Suppressor macrophage treated with lipopolysaccharide for 1 hour (primary cell): ENCODE measurements at regions not wholly inside any gene's neighbourhood (a gene's known extent, or its start where the extent isn't known, plus 50 kb on each side); places are given as distances from the start of the nearest gene placed in this dataset.
"Not testable (repeated sequence)": the region's sequence is repeated elsewhere in the genome, so short reads cannot be mapped to it uniquely, and the experiment has no call there.

Source experiments
- DNase-seq, 3 donors: peaks; one replicate each; pipeline ENCODE4 v3.0.0-alpha.2; 2020 to 2022

DNA sequence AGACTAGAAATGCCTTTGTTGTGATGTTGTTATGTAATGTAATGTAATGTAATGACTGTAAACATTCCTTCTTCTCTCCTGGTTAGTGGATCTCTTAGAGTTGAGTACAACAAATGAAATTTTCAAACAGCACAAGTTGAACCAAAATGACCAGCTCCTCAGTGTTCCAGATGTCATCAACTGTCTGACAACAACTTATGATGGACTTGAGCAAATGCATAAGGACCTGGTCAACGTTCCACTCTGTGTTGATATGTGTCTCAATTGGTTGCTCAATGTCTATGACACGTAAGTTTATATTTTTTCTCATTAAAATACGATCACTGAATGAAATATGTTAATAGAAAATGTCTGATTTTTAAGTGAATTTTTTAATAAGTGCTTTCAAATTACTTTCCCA is 496.7 kb downstream of the UTRN start:
- no peak for DNase-seq

GRCh38 chr6:144782634-144783033 is 497.5 kb downstream of the UTRN start:
- no peak for DNase-seq

- no peak for DNase-seq
These were observed 499.9 kb downstream of the UTRN start for GRCh38 chr6:144785056-144785455.

DNA sequence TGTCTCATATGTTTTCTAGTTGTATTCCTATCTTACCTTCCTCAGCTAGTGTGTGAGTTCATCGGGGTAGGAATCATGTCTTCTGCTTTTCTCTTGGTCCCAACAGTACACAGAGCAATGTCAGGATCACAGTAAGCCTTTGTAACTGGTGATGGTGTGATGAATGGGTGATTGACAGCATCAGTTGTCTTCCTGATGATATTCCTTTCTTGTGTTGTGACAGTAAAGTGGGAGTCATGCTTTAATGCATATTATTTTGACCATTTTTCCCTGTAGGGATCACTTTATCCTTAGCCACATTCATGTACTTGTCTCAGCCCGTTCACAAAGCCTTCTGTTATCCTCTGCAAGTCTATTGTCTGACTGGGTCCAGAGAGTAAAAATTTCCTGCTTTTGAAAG is 501.7 kb downstream of the UTRN start:
- DNase-seq, result no peak

DNA sequence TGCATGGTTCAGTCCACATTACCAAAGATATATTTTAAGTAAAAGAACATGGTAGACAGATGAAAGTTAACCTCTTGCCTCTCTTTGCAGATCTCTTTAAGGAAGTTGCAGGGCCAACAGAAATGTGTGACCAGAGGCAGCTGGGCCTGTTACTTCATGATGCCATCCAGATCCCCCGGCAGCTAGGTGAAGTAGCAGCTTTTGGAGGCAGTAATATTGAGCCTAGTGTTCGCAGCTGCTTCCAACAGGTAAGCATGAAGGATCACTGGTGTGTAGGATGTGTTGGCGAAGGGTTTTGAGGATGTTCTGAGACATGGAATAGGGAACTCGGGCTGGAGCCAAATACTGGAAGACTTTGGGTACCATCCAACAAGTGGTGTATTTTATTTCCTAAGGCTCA is 508.6 kb downstream of the UTRN start:
- DNase-seq, result no peak

DNA sequence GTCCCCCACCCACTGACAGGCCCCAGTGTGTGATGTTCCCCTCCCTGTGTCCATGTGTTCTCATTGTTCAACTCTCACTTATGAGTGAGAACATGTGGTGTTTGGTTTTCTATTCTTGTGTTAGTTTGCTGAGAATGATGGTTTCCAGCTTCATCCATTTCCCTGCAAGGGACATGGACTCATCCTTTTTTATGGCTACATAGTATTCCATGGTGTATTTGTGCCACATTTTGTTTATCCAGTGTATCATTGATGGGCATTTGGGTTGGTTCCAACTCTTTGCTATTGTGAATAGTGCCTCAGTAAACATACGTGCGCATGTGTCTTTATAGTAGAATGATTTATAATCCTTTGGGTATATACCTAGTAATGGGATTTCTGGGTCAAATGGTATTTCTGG is 509.9 kb downstream of the UTRN start:
- DNase-seq, result not testable (repeated sequence)

DNA sequence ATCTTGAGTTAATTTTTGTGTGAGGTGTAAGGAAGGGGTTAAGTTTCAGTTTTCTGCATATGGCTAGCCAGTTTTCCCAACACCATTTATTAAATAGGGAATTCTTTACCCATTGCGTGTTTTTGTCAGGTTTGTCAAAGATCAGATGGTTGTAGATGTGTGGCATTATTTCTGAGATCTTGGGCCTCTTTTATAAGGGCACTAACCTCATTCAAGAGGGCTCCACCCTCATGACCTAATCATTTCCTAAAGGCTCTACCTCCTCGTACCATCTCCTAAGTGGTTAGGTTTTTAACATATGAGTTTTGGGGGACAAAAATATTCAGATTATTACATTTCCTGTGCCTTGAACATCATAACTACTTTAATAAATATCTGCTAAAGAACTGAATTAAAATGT is 510.9 kb downstream of the UTRN start:
- no peak for DNase-seq

DNA sequence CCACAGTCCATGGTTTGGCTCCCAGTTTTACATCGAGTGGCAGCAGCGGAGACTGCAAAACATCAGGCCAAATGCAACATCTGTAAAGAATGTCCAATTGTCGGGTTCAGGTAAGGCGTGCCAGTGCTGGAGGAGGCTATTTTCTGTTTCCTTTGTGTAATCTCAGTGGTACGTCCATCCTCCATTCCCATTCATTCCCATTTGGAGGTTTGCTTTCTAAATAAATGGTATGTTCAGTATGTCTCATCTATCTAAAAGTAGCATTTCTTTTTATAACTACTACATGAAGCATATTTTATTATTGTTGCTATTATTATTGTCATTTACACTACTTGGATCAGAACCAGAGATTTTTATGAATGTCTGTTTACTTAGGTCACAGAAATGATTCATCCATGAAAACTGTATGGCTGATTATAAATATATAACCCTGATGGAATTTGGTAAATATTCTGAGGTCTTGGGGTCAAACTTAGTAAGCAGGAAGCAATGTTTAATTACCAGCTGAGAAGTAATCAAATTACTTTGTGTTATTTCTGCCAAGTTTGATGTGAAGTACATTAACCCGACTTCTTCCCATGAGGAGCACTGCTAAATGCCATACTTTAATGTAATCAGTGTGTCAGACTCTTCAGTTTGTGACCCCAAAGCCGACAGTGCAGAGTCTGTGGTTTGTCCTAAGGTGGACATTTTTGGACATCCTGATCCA is 512.9 kb downstream of the UTRN start:
- no peak for DNase-seq

- DNase-seq, result no peak
These were observed 519.2 kb downstream of the UTRN start for GRCh38 chr6:144804246-144804790.

DNA sequence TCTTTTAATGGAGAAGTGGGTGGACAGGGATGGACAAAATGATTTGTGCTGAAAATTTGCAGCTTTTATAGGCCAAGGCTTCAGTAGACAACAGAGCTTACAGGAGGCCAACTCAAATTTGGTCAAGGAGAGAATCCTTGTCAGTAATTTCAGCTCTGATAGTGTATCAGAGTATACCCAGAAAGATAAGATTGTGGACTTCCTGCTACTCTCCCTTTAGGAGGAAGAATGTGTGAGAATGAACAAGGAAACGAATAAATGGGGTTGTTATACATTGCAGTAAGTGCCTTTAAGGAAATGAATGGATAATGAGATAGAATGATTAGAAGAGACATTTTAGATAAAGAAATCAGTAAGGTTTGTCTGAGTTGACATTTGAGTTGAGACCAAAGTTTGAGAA is 519.9 kb downstream of the UTRN start:
- no peak for DNase-seq

GRCh38 chr6:144806222-144806621 is 521.1 kb downstream of the UTRN start:
- DNase-seq, result no peak

DNA sequence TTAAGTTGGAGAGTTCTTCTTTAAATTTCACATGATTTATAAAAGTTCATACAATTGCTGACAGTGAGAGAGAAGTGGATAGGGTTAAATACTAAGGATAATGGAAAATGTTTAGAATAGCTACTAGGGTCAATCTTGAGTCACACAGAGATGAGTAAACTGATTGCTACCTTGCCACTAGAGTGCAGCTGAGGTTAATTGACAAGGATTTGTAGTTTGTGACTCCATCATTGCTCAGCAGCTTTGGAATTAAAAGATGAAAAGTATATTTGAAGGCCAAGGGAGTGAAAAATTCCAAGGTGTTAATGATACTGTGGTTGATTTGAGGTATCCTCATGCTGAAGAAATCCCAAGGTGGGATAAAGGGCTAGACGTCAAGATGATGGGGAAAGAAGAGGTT is 524.0 kb downstream of the UTRN start:
- DNase-seq, result no peak

DNA sequence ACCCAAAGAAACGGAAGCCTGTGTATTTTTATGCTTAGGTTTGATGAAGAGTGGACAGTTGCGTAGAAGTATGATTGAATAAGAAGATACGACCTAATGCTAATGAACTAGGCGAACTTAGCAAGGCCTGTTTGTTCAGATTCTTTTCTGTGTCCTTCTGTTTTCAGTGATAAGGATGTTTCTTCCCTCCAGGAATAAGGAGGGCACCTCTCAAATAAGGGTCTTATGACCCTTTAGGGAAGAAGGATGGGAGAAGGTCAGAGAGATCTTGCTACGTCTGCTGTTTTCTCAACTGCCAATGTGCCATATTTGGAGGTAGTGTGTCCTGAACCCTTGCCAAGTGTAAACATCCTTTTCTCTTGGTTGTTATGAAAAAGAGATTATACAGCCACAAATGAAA is 524.8 kb downstream of the UTRN start:
- DNase-seq, result no peak

DNA sequence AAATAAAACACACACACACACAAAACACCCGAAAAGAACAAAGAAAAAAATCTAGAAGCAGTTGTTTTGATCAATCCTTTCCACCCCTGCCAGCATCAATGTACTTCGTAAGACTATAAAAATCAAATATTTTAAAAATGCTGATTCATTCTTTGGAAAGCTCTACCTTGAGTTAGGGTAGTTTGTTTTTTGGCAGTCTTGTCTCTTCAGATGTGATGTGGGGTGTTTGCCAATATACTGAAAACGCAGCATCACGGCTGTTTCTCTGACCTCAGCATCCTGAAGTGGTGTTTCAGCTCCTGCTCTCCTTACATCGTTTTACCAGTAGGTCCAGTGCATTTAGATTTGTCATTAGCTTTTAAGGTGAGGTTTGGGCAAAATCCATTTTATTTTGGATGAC is 526.0 kb downstream of the UTRN start:
- no peak for DNase-seq

DNA sequence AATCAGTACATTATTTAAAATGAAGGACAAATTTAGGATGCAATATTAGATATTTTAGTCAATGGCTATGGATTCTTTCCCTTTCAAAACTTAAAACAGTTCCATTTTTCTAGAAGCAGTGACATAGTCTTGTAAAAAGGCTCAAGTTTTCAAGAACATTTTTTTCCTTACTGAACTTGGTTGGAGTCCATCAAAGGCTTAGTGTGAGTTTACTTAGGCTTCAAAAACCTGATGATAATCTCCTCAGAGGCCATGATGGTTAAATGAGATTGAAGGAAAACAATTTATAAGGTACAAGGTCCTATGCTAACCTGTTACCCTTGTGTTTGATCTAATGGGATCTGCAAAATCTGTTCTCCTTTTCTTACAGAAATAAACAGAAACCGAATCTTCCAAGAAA is 531.8 kb downstream of the UTRN start:
- DNase-seq, result no peak

DNA sequence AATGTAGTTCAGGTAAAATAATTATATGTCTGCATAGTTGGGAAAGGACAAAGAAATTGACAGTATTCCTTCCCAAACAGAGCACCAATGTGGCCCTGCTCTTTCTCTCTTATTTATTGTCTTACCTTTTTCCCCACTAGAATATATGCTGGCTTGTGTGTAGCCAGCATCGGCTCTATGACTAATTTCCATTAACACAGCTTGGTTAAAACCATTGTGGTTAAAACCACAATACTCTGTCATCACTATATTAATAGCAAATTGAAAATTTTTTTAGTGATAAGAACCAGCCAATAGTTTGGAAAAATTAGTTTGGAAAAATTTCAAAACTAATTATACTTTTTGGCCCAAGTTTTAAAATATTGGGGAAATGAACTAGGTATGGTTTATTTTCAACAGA is 535.1 kb downstream of the UTRN start:
- DNase-seq, result no peak

- DNase-seq, result no peak
These were observed 538.0 kb downstream of the UTRN start for GRCh38 chr6:144823131-144823530.

GRCh38 chr6:144824018-144824417 is 538.9 kb downstream of the UTRN start:
- no peak for DNase-seq

GRCh38 chr6:144834426-144835038 is 549.4 kb downstream of the UTRN start:
- no peak for DNase-seq

- no peak for DNase-seq
These were observed 550.3 kb downstream of the UTRN start for GRCh38 chr6:144835322-144835973.

DNA sequence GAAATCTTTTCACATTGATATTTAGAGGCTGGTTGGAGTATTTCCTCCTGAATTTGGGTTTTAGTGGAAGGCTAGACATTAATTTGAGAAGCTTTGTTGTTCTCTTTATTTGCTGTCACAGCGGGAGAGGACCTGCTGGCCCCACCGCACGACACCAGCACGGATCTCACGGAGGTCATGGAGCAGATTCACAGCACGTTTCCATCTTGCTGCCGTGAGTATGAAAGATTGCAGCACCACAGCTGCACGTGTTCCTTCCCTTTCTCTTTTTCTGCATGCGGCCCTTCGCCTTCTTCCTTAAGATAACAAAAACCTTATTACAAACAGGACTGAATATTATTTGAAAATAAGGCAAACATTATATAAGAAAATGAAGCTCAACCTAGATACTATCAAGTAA is 555.5 kb downstream of the UTRN start:
- no peak for DNase-seq

DNA sequence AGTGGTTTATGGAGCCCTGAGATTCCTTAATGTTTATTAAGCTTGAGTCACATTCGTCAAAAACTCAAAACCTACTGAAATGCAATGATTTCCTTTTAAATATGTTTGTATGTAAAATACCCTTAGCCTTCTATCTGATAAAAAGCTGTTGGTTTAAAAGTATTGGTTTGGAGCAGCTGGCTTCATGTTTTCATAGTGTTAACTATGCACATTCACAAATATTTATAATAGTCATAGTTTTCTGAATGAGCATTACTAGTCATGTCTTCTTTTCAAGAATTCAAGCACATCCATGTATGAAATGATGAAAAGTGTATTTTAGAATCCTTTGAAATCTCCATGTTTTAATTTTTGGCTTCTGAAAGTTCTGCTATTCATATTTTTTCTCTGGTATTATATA is 558.6 kb downstream of the UTRN start:
- DNase-seq, result no peak

DNA sequence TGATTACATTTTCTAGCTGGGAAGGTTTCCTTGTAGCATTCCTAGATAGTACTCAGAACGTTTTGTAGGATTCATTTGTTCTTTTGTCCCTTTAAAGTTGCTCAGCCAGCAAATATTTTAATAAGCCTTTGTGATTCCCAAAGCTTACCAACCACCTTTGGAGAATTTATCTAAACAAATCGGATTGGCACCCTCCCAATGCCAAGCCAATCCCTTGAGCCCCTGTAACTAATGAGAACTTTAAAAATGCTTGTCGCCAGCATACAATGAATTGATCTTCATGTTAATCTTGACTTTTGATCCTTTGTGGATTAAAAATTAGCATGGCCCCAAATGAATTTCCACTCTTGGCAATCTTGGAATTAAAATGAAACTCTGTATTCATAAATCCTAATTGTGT is 559.5 kb downstream of the UTRN start:
- no peak for DNase-seq

- DNase-seq, result no peak
These were observed 560.1 kb downstream of the UTRN start for GRCh38 chr6:144845186-144845585.
